BLaER1 (cell line): ENCODE measurements at regions not wholly inside any gene's neighbourhood (a gene's known extent, or its start where the extent isn't known, plus 50 kb on each side); places are given as distances from the start of the nearest gene placed in this dataset.

Experiments used
- H3K27ac ChIP-seq: shearing (Covaris generic); formaldehyde crosslinking; 2 replicates; pipeline ENCODE4 v1.8.1; 2022
- H3K27me3 ChIP-seq: shearing (Covaris generic); formaldehyde crosslinking; 2 replicates; pipeline ENCODE4 v1.8.1; 2022
- H3K36me3 ChIP-seq: shearing (Covaris generic); formaldehyde crosslinking; 2 replicates; pipeline ENCODE4 v1.8.1; 2022
- H3K4me1 ChIP-seq: shearing (Covaris generic); formaldehyde crosslinking; 2 replicates; pipeline ENCODE4 v1.8.1; 2022
- H3K4me2 ChIP-seq: shearing (Covaris generic); formaldehyde crosslinking; 2 replicates; pipeline ENCODE4 v1.8.1; 2022
- H3K4me3 ChIP-seq: shearing (Covaris generic); formaldehyde crosslinking; 2 replicates; pipeline ENCODE4 v1.8.1; 2022
- H3K9ac ChIP-seq: shearing (Covaris generic); formaldehyde crosslinking; 2 replicates; pipeline ENCODE4 v1.8.1; 2022
- H3K9me3 ChIP-seq: shearing (Covaris generic); formaldehyde crosslinking; 2 replicates; pipeline ENCODE4 v1.8.1; 2022
- H4K20me1 ChIP-seq: shearing (Covaris generic); formaldehyde crosslinking; 2 replicates; pipeline ENCODE4 v1.8.1; 2022
- Cebpa-rat ChIP-seq: shearing (Covaris generic); IDR thresholded peaks from 2 replicates; pipeline ENCODE4 v1.8.1; 2022

- Histone ChIP-seq H3K4me3 (no peak overlapping the region), H3K36me3 (no peaks in the 10 kb centered on the region), H4K20me1 (no peaks in the 10 kb centered on the region), H3K4me1 (no peaks in the 10 kb centered on the region), H3K27me3 (no peaks in the 10 kb centered on the region), H3K27ac (no peak overlapping the region), H3K9ac (no peak overlapping the region), H3K4me2 (no peak overlapping the region), H3K9me3 (peaks cover 5% of the 10 kb centered on the region; the same call in 1 of the 2 replicates)
- TF ChIP-seq Cebpa-rat = no peak
Observed at GRCh38 chr2:195461010-195461409, 196.0 kb upstream of the SLC39A10 start.

DNA sequence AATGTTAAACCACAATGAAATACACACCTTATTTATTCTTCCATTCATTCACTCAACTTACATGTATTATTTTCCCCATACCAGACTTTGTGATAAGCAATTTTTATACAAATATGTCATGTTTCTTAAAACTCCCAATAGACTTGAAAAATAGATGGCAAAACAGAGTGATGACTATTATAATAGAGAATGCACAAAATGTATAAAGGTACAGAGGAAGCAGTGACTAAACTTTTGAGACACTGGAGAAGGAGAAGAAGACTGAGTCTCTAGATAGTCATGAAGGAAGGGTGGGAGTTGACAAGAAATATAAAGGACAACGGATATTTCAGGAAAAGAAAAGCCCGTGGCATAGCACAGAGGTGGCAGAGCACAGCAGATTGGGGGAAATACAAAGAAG lies 198.1 kb upstream of the SLC39A10 start:
- H3K27ac ChIP-seq = no peak overlapping the region
- H3K4me3 ChIP-seq = no peak overlapping the region
- no peaks in the 10 kb centered on the region for H3K4me1 ChIP-seq
- no peak for TF ChIP-seq Cebpa-rat
- no peaks in the 10 kb centered on the region for H3K9me3 ChIP-seq
- no peaks in the 10 kb centered on the region for H3K36me3 ChIP-seq
- no peaks in the 10 kb centered on the region for H3K27me3 ChIP-seq
- H3K9ac ChIP-seq = no peak overlapping the region
- H4K20me1 ChIP-seq = no peaks in the 10 kb centered on the region
- no peak overlapping the region for H3K4me2 ChIP-seq

DNA sequence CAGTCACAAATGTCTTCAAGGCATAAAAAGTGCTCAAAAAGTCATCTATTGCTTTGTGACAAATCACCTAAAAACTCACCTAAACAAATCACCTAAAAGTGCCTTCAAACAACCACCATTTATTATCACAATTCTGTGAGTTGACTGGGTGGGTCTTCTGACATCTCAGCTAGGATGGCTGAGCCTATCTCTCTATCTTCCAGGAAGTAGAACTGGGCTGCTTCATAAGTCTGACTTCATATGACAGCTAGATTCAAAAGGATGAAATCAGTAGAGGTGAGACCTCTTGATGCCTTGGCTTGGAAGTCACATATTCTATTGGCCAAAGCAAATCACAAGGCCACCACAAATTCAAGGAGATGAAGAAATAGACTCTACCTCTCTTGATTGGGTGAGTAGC lies 199.2 kb upstream of the SLC39A10 start:
- Histone ChIP-seq H3K36me3 (no peaks in the 10 kb centered on the region), H3K9me3 (no peaks in the 10 kb centered on the region), H3K4me2 (no peak overlapping the region), H3K27me3 (no peaks in the 10 kb centered on the region), H3K4me1 (no peaks in the 10 kb centered on the region), H3K27ac (no peak overlapping the region), H3K9ac (no peak overlapping the region), H4K20me1 (no peaks in the 10 kb centered on the region), H3K4me3 (no peak overlapping the region)
- no peak for TF ChIP-seq Cebpa-rat

- H3K9ac ChIP-seq = no peak overlapping the region
- no peaks in the 10 kb centered on the region for H3K4me1 ChIP-seq
- no peaks in the 10 kb centered on the region for H3K36me3 ChIP-seq
- no peak overlapping the region for H3K4me2 ChIP-seq
- H3K27ac ChIP-seq = no peak overlapping the region
- H3K9me3 ChIP-seq = no peaks in the 10 kb centered on the region
- H3K27me3 ChIP-seq = no peaks in the 10 kb centered on the region
- H4K20me1 ChIP-seq = no peaks in the 10 kb centered on the region
- H3K4me3 ChIP-seq = no peak overlapping the region
- TF ChIP-seq Cebpa-rat = no peak
Observed at GRCh38 chr2:195456771-195457170, 200.3 kb upstream of the SLC39A10 start.

- no peaks in the 10 kb centered on the region for H3K27me3 ChIP-seq
- no peak for TF ChIP-seq Cebpa-rat
- H3K4me1 ChIP-seq = no peaks in the 10 kb centered on the region
- H3K36me3 ChIP-seq = no peaks in the 10 kb centered on the region
- H3K4me3 ChIP-seq = no peak overlapping the region
- no peak overlapping the region for H3K4me2 ChIP-seq
- no peak overlapping the region for H3K9ac ChIP-seq
- no peaks in the 10 kb centered on the region for H3K9me3 ChIP-seq
- H3K27ac ChIP-seq = no peak overlapping the region
- no peaks in the 10 kb centered on the region for H4K20me1 ChIP-seq
Observed at GRCh38 chr2:195451160-195451559, 205.9 kb upstream of the SLC39A10 start.

- no peak overlapping the region for H3K4me2 ChIP-seq
- no peak overlapping the region for H3K4me3 ChIP-seq
- H3K9ac ChIP-seq = no peak overlapping the region
- no peak for TF ChIP-seq Cebpa-rat
- no peaks in the 10 kb centered on the region for H3K36me3 ChIP-seq
- H3K4me1 ChIP-seq = no peaks in the 10 kb centered on the region
- no peaks in the 10 kb centered on the region for H3K9me3 ChIP-seq
- no peaks in the 10 kb centered on the region for H4K20me1 ChIP-seq
- H3K27ac ChIP-seq = no peak overlapping the region
- no peaks in the 10 kb centered on the region for H3K27me3 ChIP-seq
Observed at GRCh38 chr2:195450552-195451113, 206.4 kb upstream of the SLC39A10 start.

- Histone ChIP-seq H3K27ac (no peak overlapping the region), H3K36me3 (no peaks in the 10 kb centered on the region), H3K9ac (no peak overlapping the region), H3K4me3 (no peak overlapping the region), H3K4me2 (no peak overlapping the region), H4K20me1 (no peaks in the 10 kb centered on the region), H3K9me3 (peaks cover 4% of the 10 kb centered on the region; the same call in 1 of the 2 replicates), H3K27me3 (no peaks in the 10 kb centered on the region), H3K4me1 (no peaks in the 10 kb centered on the region)
- no peak for TF ChIP-seq Cebpa-rat
Observed at GRCh38 chr2:195447323-195447975, 209.6 kb upstream of the SLC39A10 start.

- no peak overlapping the region for H3K27ac ChIP-seq
- no peak overlapping the region for H3K4me3 ChIP-seq
- H3K4me2 ChIP-seq = no peak overlapping the region
- H3K9me3 ChIP-seq = peaks cover 18% of the 10 kb centered on the region
- H3K9ac ChIP-seq = no peak overlapping the region
- no peaks in the 10 kb centered on the region for H3K27me3 ChIP-seq
- no peaks in the 10 kb centered on the region for H3K36me3 ChIP-seq
- TF ChIP-seq Cebpa-rat = no peak
- no peaks in the 10 kb centered on the region for H3K4me1 ChIP-seq
- no peaks in the 10 kb centered on the region for H4K20me1 ChIP-seq
Observed at GRCh38 chr2:195445639-195446038, 211.4 kb upstream of the SLC39A10 start.

GRCh38 chr2:195443926-195444325 lies 213.1 kb upstream of the SLC39A10 start:
- H3K27ac ChIP-seq = no peak overlapping the region
- TF ChIP-seq Cebpa-rat = no peak

DNA sequence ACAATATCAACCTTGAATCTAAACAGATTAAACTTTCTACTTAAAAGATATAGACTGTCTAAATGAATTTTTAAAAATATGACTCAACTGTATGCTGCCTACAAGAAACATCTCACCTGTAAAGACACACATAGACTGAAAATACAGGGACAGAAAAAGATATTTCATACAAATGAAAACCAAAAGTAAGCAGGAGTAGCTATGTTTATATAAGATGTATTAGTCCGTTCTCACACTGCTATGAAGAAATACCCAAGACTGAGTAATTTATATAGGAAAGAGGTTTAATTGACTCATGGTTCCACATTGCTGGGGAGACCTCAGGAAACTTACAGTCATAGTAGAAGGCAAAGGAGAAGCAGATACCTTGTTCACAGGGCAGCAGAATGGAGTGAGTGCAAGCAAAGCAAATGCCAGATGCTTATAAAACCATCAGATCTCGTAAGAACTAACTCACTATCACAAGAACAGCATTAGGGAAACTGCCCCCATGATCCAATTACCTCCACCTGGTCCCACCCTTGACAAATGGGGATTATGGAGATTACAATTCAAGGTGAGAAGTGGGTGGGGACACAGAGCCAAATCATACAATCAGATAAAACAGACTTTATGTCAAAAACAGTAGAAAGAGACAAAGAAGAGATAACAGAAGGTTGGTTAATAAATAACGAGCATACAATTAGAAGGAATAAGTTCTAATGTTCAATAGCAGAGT lies 214.4 kb upstream of the SLC39A10 start:
- Histone ChIP-seq H3K9ac (no peak overlapping the region), H3K4me1 (no peaks in the 10 kb centered on the region), H3K9me3 (peaks cover 34% of the 10 kb centered on the region), H3K36me3 (no peaks in the 10 kb centered on the region), H4K20me1 (no peaks in the 10 kb centered on the region), H3K27ac (no peak overlapping the region), H3K27me3 (no peaks in the 10 kb centered on the region), H3K4me2 (no peak overlapping the region), H3K4me3 (no peak overlapping the region)
- no peak for TF ChIP-seq Cebpa-rat

More at GRCh38 chr2:195443926-195444325, 213.1 kb upstream of the SLC39A10 start:
- Histone ChIP-seq H3K4me1 (no peaks in the 10 kb centered on the region), H3K27me3 (no peaks in the 10 kb centered on the region), H3K4me3 (no peak overlapping the region), H3K4me2 (no peak overlapping the region), H3K9ac (no peak overlapping the region), H3K36me3 (no peaks in the 10 kb centered on the region), H3K9me3 (peaks cover 27% of the 10 kb centered on the region), H4K20me1 (no peaks in the 10 kb centered on the region)
